Activated naive CD4-positive, alpha-beta T cell treated with anti-CD3 and anti-CD28 coated beads, Interleukin-2, amount 50 U/mL, for 16 hours (primary cell): ENCODE measurements at regions not wholly inside any gene's neighbourhood (a gene's known extent, or its start where the extent isn't known, plus 50 kb on each side); places are given as distances from the start of the nearest gene placed in this dataset.
"Not testable (repeated sequence)": the region's sequence is repeated elsewhere in the genome, so short reads cannot be mapped to it uniquely, and the experiment has no call there.

ENCODE experiments used
- DNase-seq: peaks from one replicate; pipeline ENCODE4 v3.0.0-alpha.2; 2020

GRCh38 chr4:26048378-26048882 is 134.4 kb downstream of the SMIM20 start:
- DNase-seq: no peak

GRCh38 chr4:26048950-26049349 is 134.9 kb downstream of the SMIM20 start:
- DNase-seq: no peak

GRCh38 chr4:26049447-26049846 is 135.4 kb downstream of the SMIM20 start:
- no peak for DNase-seq

GRCh38 chr4:26050212-26050643 is 136.2 kb downstream of the SMIM20 start:
- no peak for DNase-seq

DNA sequence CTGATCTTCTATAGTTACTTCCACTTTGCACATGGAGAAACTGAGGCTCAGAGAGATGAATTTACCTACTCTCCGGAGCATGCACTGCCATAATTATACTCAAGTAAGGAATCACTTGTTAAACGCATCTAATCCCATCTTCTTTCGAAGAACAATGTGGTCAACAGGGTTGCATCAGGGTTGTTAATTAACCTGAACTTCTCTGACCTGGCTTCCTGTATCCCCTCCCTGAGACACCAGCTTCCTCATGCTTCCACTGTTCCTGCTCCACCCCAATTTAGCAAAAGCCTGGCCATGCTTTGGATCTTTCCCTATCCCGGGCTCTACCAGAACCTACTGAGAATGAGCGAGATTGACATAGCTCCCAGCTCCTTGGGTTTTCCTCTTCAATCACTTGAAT is 136.7 kb downstream of the SMIM20 start:
- no peak for DNase-seq

DNA sequence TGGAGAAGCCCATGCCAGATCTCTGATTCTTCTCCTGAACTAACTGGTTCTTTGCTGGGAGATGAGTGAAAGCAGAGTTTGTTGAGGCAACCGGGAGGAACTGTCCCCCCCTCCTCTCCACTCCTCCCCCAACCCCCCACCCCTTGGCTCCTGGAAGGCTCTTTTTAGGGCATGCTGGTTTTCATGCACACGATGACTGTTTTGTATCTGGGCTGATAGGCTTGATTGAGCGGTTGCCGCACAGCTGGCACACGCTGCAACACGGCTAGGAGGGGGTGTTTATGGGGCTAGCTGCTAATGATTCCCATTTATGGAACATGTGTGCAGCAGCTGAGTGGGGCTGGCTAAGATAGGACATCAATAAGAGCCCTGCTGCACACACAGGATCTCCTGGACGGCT is 137.2 kb downstream of the SMIM20 start:
- no peak for DNase-seq

DNA sequence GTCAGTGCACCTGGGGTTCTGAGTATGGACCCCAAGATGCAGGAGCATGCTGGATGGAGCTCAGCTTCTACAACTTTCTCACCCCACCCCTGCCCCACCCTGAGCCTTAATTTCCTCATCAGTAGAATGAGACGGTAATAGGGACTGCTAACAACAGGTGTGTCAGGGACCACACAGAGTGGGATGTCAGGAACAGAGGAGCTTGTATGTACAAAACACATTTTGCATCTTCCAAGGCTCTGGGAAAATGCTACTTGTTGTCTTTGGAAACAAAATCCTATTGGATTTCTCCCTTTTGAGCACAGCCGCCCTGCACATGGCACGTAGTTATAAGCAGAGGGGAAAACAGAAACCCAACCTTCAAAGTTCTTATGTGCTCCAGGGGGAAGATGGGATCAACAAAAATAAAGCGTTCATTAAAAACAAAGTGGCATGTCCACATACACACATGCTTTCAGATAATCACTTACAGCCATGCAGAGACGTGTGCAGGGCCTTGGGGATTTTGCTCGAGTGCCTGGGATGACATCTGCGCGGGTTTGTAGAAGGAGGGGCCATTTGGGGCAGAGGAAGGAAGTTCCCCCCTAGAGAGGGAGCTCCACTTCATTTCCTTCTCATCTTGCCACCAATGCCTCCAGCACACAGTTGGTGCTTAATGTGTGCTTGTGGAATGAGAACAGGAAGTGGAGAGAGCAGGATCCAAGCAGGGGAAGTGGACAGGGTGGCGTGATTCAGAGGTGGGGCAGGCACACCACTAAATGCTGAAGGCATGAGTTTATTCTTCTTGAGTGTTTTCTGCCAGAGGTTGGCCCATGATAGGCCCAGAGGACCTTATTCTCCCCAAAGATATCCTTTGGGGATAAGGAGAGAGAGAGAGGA is 138.9 kb downstream of the SMIM20 start:
- DNase-seq: no peak

DNA sequence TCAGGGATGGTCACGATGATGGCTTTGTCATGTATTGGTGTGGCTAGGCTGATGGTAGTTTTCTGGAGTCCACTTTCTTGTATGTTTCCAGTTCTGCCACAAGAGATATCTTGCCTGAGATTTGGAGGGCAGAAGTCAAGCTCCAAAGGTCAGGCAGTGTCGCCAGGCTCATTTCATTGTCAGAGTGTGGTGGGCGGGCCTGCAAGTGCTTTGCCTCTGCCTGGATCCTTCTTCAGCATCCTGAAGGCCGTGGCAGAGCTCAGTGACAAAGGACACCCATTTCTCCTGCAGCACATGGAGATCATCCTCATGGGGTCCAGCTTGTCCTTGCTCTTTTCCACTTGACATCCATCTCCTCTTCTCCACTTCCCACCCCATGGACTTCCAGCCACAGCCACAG is 139.7 kb downstream of the SMIM20 start:
- DNase-seq: no peak

DNA sequence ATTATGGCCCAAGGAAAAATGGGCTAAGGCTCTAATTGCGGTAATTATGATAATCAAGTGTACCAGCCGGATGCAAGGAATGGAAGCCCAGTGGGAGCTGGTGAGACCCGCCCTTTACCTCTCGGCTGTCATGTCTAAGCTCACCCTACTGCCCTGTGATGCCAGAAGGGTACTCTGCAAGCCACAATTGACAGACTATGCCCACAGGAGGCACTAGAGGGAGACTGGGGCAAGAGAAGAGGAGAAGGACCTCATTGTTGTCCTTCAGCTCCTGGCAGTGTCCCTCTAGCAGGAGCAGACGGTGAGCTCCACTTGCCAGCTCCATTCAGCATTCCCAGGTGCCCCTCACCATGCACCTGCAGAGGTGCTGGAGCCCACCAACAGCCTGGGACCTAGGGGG is 141.8 kb downstream of the SMIM20 start:
- DNase-seq: no peak

- DNase-seq: no peak
These were observed 142.4 kb downstream of the SMIM20 start for GRCh38 chr4:26056406-26056805.

DNA sequence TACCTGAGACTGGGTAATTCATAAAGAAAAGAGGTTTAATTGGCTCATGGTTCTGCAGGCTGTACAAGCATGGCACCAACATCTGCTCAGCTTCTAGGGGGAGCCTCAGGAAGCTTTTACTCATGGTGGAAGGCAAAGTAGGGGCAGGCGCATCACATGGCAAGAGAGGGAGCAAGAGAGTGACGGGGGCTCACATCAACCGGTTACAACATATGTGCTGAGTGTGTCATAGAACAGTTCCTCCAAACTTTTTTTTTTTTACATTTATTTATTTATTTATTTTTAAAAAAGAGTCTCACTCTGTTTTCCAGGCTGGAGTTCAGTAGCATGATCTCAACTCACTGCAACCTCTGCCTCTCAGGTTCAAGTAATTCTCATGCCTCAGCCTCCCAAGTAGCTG is 143.8 kb downstream of the SMIM20 start:
- DNase-seq: not testable (repeated sequence)

DNA sequence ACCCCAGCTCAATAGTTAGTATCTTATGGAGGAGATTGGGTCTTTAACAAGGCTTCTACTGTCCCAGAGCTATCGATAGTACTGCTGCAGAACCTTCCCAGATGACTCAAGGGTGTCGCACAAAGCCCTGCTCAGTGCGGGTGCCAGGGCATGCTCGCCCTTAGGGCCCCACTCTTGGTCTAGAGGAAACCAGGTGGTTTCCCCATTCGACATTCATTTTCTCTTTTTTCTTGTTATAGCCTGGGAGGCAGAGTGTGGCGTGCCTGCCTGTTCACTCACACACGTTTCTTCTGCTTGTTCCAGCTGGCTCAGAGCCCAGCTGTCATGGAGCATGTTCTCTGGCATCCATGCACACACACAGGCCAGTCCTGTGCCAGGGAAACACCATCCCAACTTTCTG is 144.5 kb downstream of the SMIM20 start:
- DNase-seq: peak; percentile 49

DNA sequence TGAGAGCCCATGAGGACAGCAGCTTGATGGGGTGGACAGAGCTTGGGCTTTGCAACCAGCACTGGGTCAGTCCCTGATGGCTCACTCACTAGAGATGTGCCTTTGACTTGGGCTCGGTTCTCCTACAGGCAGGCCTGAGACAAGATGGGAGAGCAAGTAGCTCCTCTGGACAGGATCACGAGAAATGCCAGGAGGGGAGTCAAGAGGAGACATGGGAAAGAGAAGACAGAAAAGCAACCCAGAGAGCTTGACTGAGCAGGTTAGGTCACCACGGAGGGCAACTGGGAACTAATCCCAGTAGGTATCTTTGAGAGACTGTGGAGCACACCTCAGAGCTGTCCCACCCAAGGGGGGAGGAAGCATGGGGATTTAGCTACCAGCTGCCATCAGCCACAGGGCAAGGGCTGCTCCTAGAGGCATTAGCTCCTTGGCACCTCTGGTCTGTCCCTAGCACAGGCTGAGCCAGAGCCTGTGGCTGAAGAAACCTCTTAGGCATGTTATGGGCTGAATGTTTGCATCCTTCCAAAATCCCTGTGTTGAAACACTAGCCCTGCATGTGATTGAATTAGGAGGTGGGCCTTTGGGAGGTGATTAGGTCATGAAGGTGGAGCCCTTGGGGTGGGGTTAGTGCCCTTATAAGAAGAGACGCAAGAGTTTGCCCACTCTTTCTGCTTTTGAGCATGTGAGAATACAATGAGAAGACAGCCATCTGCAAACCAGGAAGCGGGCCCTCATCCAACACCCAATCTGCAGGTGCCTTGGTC is 145.6 kb downstream of the SMIM20 start:
- DNase-seq: no peak

GRCh38 chr4:26060286-26060685 is 146.3 kb downstream of the SMIM20 start:
- no peak for DNase-seq

DNA sequence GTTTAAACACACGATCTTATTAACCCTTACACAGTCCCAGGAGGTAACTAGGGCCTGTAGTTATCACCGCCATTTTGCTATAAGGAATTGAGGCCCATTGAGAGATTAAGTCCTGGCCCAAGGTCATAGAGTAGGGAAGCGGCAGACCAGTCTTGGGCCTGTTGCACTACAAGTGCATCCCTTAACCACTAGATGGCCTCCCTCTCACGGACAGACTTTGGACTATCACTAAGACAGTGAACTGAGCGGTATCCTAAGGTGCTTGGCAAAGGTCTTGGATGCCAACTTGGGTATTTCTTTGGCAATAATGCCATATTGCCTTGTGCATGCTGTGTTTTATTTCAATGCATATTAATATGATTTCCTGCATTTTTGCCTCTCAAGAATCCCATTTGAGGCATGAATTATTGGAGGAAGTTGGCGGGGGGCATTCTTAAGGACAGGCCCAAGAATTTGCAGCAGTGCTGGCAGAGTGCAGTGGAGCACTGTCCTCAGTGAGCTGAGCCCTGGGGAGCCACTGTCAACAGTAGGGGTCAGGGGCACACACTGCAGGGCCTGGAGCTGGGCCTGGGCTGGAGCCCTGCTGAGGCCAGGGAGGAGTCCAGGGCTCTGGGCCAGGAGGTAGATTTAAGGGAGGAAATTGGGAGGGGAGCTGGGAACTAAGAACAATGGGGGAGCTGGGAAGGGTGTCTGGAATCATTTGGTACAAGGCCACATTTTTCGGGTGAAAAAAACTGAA is 147.4 kb downstream of the SMIM20 start:
- no peak for DNase-seq

GRCh38 chr4:26062215-26062614 is 148.2 kb downstream of the SMIM20 start:
- DNase-seq: no peak

GRCh38 chr4:26064009-26064408 is 150.0 kb downstream of the SMIM20 start:
- not testable (repeated sequence) for DNase-seq

DNA sequence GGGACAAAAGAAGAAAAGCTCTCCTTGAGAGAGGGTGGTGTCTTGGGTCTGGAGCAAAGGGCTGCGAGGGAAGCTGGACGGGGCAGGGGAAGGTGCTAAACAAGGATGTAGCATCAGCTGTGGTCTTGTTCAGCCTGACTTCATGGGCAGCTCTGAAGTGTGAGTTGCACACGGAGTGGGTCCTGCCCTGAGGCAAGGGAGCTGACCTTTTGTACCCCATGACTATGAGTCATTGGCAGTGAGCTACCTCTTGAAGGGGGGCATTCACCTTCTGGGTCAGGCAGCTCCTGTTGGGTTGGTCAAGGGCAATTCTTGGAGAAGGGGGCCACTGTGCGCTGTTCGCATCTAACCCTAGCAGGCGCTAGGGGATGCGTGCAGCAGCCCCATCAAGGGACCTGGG is 151.8 kb downstream of the SMIM20 start:
- DNase-seq: no peak

- DNase-seq: no peak
These were observed 153.0 kb downstream of the SMIM20 start for GRCh38 chr4:26067035-26067434.

DNA sequence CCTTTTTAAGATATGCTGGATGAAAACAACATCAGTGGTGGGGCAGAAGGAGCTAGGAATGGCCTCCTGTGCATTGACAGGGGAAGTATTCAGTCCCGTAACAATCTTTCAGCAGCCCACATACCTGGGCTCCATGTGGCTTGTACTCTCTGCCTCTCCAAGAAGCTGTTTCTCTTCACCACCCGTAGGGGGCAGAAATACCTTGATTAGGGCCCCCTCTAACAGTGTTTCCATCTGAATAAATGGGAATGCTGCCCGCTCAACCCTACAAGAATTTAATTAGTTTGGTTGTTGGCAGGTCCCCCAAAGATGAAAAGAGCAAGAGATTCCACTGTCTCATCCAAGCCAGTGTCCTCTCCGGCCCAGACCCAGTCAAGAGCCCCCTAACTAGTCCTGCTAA is 155.2 kb downstream of the SMIM20 start:
- DNase-seq: no peak

DNA sequence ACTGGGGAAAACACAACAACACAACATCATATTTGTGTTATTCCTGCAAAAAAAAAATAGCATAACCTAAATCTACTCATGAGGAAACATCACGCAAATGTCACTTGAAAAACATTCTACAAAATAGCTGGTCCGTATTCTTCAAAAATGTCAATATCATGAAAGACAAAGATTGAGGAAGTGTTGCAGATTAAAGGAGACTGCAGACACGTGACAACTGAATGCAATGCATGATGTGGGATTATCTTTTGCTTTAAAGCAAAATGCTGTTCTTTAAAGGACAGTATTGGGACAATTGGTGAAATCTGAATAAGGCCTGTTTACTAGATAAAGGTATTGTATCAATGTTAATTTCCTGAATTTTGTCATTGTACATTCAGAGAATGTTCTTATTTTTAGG is 157.7 kb downstream of the SMIM20 start:
- DNase-seq: no peak

GRCh38 chr4:26073886-26074560 is 160.0 kb downstream of the SMIM20 start:
- no peak for DNase-seq
